Muscle of leg (tissue), 3 donors: ENCODE measurements at regions not wholly inside any gene's neighbourhood (a gene's known extent, or its start where the extent isn't known, plus 50 kb on each side); places are given as distances from the start of the nearest gene placed in this dataset.

Experiments
- DNase-seq: peaks from one replicate; pipeline ENCODE4 v3.0.0; 2013
- H3K27ac ChIP-seq: one replicate; pipeline ENCODE4 v1.5.1; 2013; ENCODE audit warnings: mild to moderate bottlenecking, low read length, control low read depth
- H3K27me3 ChIP-seq: one replicate; pipeline ENCODE4 v1.6.1; 2013; ENCODE audit warnings: low read length; ENCODE audit not compliant: control insufficient read depth, insufficient read depth
- H3K36me3 ChIP-seq: one replicate; pipeline ENCODE4 v1.6.1; 2013; ENCODE audit warnings: low read length; ENCODE audit not compliant: control insufficient read depth, insufficient read depth
- H3K4me1 ChIP-seq: one replicate; pipeline ENCODE4 v1.6.1; 2013; ENCODE audit warnings: low read length; ENCODE audit not compliant: control insufficient read depth, insufficient read depth
- H3K4me3 ChIP-seq: one replicate; pipeline ENCODE4 v1.5.1; 2013; ENCODE audit warnings: low read length, control low read depth
- H3K9me3 ChIP-seq: replicated peaks from 2 replicates; pipeline ENCODE4 v1.6.1; 2013; ENCODE audit warnings: low read depth, low read length; ENCODE audit not compliant: control insufficient read depth
- WGBS: methylation state at CpG from one replicate; pipeline ENCODE4 v1.1.5; 2013; ENCODE audit warnings: missing lambda C conversion rate; ENCODE audit not compliant: insufficient coverage; 5-methylcytosine and 5-hydroxymethylcytosine counted together

DNA sequence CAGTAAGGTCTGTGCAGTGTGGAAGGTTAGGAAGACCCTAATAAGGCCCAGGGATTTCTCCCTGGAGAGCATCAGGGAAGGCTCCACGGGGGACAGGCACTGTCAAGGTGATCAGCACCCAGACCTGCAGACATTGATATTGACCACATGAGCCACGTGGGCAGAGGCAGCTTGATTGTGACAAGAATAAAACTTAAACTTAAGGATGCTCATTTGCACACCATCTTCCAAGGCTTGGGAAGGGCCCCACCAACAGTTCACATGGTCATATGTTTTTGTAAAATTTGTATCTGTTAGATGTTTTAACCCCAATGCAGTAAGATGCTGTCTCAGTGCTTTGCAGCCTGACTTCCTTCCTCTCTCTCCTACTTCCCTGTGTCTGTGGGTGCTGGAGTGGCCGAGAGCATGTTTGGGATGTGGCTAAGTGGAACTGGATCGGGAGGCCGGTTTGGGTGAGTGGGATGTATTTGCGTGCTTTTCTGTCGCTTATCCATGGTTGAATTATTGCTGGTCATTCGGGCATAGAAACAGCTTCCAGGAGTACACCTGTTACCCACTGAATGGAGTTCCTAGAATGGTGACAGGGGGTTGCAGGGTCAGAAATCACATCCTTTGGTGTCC is 49.8 kb upstream of the OLIG2 start:
- Histone ChIP-seq H3K36me3 (no peaks in the 10 kb centered on the region), H3K27me3 (peaks cover 35% of the 10 kb centered on the region), H3K27ac (no peak overlapping the region), H3K4me1 (no peaks in the 10 kb centered on the region), H3K4me3 (no peak overlapping the region), H3K9me3 (no peaks in the 10 kb centered on the region)
- peak; percentile 26 for DNase-seq
- WGBS, result 71% methylated on average over 2 of the region's 8 CpGs
